ENCODE measurements at regions not wholly inside any gene's neighbourhood (a gene's known extent, or its start where the extent isn't known, plus 50 kb on each side); places are given as distances from the start of the nearest gene placed in this dataset.

- intact Hi-C loops (cut with micrococcal nuclease) = no loop called here
- ATAC-seq = no peak
- DNase-seq = no peak
Observed at GRCh38 chr2:79368116-79368630, 144.7 kb upstream of the CTNNA2 start.

- intact Hi-C loops (cut with micrococcal nuclease) = no loop called here
- DNase-seq (no peak), ATAC-seq (no peak)
Observed at GRCh38 chr2:79359419-79359818, 153.4 kb upstream of the CTNNA2 start.

DNA sequence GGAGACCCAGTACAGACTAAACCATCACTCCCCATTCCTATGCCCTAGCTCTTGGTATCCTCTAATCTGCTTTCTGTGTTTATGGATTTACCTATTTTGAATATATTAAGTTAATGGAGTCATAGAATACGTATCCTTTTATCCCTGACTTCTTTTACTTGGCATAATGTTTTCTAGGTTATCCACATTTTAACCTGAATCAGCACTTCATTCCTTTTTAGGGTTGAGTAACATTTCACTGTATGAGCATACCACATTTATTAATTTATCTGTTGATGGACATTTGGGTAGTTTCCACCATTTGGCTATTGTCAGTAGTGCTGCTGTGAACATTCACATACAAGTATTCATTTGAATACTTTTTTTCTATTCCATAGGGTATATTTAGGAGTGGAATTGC, 157.3 kb upstream of the CTNNA2 start:
- intact Hi-C loops (cut with micrococcal nuclease) = no loop called here
- ATAC-seq = no peak
- DNase-seq = no peak

DNA sequence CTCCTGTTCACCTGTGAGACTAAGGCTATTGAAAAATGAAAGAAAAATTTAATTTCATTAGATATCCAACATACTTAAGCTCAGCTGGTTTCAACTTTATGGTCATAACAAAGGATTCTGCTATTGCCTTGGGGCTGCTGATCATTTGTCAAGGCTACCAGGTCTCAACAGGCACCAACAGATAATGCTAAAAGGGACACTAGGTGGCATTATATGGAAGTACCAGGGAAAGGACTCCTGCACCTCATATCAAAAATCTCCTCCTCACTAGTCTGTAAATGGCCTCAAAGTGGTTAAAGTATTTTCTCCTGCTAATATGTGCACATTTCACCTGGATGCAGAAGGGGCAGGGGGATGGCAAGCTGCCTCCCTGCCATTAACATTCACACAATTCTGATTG, 167.9 kb upstream of the REG3A start:
- DNase-seq (no peak), ATAC-seq (no peak)

GRCh38 chr2:79320871-79321270, 161.3 kb upstream of the REG3A start:
- DNase-seq (no peak), ATAC-seq (no peak)
- intact Hi-C loops (cut with micrococcal nuclease) = no loop called here

More for the DNA sequence above, 167.9 kb upstream of the REG3A start:
- intact Hi-C loops (cut with micrococcal nuclease) = no loop called here

GRCh38 chr2:79294994-79295393, 135.4 kb upstream of the REG3A start:
- intact Hi-C loops (cut with micrococcal nuclease) = no loop called here
- no peak for ATAC-seq

DNA sequence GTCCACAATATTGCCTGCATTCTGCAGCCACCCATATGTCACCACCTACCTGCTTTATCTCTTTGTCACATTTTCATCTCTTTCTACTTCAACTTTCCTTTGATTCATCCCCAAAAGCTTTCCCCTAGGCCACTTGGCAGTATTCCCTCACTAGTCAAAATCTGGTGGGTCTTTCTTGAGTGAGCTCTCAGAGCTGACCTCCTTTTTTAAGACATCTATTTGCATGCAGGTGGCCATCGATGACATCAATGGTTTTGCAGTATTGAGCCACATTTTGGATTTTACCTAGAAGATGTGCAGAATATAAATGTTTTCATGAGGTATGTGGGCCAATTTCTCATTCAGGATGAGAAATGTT, 133.4 kb upstream of the REG3A start:
- intact Hi-C loops (cut with micrococcal nuclease) = no loop called here
- DNase-seq = no peak
- no peak for ATAC-seq

More at GRCh38 chr2:79294994-79295393, 135.4 kb upstream of the REG3A start:
- DNase-seq = no peak

GRCh38 chr2:79292239-79292957, 132.8 kb upstream of the REG3A start:
- ATAC-seq (no peak), DNase-seq (no peak)
- intact Hi-C loops (cut with micrococcal nuclease) = no loop called here

- ATAC-seq = no peak
- DNase-seq = no peak
- intact Hi-C loops (cut with micrococcal nuclease) = no loop called here
Observed at GRCh38 chr2:79275863-79276262, 116.3 kb upstream of the REG3A start.

DNA sequence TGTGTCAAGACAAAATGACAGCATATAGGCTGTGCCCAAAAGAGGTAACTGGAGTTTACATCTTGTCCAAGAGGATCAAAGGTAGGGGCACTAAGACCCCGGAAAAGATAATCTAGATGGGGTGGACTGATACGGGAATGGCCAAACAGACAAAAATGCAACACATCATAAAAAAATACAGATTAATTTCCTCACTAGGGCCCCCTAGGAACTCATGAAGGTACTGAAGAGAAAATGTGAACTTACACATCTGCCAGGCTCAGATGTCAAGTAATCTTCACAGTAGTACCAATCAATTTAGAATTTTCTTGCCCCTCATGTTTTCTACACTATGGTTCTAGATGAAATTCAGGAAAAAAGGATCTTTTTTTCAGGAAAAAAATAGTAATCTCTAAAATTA, 115.6 kb upstream of the REG3A start:
- DNase-seq (no peak), ATAC-seq (no peak)
- intact Hi-C loops (cut with micrococcal nuclease) = no loop called here

- DNase-seq (no peak), ATAC-seq (no peak)
- intact Hi-C loops (cut with micrococcal nuclease) = no loop called here
Observed at GRCh38 chr2:79272616-79273015, 113.1 kb upstream of the REG3A start.

GRCh38 chr2:79271456-79271855, 111.9 kb upstream of the REG3A start:
- ATAC-seq (no peak), DNase-seq (no peak)
- intact Hi-C loops (cut with micrococcal nuclease) = no loop called here

DNA sequence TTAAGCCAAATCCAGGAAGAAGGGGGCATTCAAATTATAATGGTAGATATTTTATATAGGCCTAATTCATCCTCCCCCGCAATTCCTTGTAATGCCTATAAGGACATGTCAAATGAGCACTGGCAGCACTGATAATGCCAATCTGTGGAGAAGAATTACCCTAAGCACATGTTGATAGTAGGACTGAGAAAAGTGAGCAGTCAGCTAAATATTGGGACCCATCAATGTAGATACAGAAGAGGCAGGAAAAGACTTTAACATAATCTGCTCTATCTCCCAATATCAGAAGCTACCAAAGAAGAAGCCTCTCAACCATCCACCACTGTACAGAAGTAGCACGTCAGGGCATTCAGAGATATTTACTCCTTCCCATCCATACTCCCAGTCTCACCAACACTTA, 101.3 kb upstream of the REG3A start:
- ATAC-seq (no peak), DNase-seq (no peak)
- intact Hi-C loops (cut with micrococcal nuclease) = no loop called here

DNA sequence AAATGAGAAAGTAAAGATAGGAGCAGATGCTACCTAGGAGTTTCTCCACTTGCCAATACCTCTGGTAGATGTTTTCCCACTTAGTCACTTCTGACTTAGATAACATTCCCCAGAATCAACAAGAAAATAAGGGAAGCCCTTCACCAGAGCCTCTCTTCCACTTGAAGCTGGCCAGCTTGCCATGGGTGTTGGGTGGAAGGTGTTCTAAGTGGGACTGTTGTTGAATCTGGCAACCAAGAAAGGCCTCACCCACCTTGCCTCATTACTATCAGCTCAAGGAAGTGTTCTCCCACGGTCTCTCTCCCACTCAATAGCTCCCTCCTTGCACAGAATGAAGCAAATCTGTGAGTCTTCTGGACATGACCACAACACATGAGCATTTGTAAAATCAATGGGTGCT, 100.4 kb upstream of the REG3A start:
- no peak for DNase-seq
- intact Hi-C loops (cut with micrococcal nuclease) = no loop called here
- ATAC-seq = no peak

GRCh38 chr2:79259296-79259695, 99.7 kb upstream of the REG3A start:
- ATAC-seq (no peak), DNase-seq (no peak)
- intact Hi-C loops (cut with micrococcal nuclease) = no loop called here

- DNase-seq (no peak), ATAC-seq (no peak)
- intact Hi-C loops (cut with micrococcal nuclease) = no loop called here
Observed at GRCh38 chr2:79253243-79253774, 93.8 kb upstream of the REG3A start.

DNA sequence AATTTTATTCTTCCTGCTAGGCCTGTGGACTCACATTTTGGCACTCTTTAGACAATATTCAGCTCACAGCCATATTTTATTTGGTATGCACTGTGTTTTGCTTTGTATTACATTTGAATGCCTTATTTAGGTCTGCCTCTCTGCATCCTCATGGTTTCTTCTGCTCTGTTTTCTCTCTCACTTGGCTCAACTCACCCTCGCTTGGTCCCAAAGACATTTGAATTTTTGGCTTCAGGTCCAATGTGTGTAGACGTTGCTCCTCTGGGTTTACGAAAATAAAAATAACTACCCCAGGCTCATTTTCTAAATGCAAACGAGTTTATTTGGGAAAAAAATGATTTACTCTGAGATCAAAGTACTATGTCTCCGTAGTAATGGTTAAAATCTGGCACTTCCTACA, 91.1 kb upstream of the REG3A start:
- DNase-seq (no peak), ATAC-seq (no peak)
- intact Hi-C loops (cut with micrococcal nuclease) = no loop called here

- intact Hi-C loops (cut with micrococcal nuclease) = no loop called here
- ATAC-seq (no peak), DNase-seq (no peak)
Observed at GRCh38 chr2:79248776-79249175, 89.2 kb upstream of the REG3A start.

- DNase-seq (no peak), ATAC-seq (no peak)
- intact Hi-C loops (cut with micrococcal nuclease) = no loop called here
Observed at GRCh38 chr2:79235135-79235534, 75.6 kb upstream of the REG3A start.

DNA sequence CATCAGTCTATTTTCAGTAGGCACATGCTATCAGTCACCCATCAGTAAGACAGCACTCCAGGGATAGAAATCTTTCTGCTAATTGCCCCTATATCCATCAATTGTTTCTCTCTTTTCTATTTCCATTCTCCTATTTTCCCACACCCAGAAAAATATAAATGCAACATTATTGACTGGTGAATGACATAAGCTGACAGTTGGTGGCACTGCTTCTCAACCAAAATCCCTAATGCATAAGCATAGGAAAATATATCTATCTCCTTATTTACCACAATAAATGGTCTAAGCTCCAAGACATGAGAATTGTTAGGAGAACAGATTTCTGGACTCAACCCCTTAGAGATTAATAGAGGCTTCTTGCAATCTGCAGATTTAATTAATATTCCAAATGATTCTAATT, 64.0 kb upstream of the REG3A start:
- DNase-seq = no peak
- no peak for ATAC-seq
- intact Hi-C loops (cut with micrococcal nuclease) = no loop called here

GRCh38 chr2:79219383-79219988, 59.9 kb upstream of the REG3A start:
- ATAC-seq (no peak), DNase-seq (no peak)
- intact Hi-C loops (cut with micrococcal nuclease) = no loop called here

All from left ventricle myocardium superior (tissue), 1 donor.